Adrenal gland (tissue), 9 donors: ENCODE measurements at regions not wholly inside any gene's neighbourhood (a gene's known extent, or its start where the extent isn't known, plus 50 kb on each side); places are given as distances from the start of the nearest gene placed in this dataset.

Experiments used
- DNase-seq, 7 donors: peaks; one replicate each; pipeline ENCODE4 v3.0.0-alpha.2; 2019 to 2020
- H3K27ac ChIP-seq, 5 donors: fragments of 200-600 bp; sonication (generic) in 4 of 5; 1 replicate in 3 of 5; 2 replicates in 2 of 5; pipeline versions ENCODE4 v1.5.1 to v1.8.0; 2016 to 2020; ENCODE audit warnings: mild to moderate bottlenecking in 1 of 5
- H3K27me3 ChIP-seq: fragments of 200-600 bp; 2 replicates; pipeline ENCODE4 v1.8.0; 2021
- H3K36me3 ChIP-seq, 2 donors: fragments of 200-600 bp; replicated peaks in 1 of 2; 1 replicate in 1 of 2; 2 replicates in 1 of 2; pipeline versions ENCODE4 v1.5.1 to v1.8.0; 2018 to 2022
- H3K4me1 ChIP-seq, 2 donors: fragments of 200-600 bp; replicated peaks in 1 of 2; 1 replicate in 1 of 2; 2 replicates in 1 of 2; pipeline versions ENCODE4 v1.5.1 to v1.8.0; 2018 to 2021
- H3K4me3 ChIP-seq, 4 donors: fragments of 200-600 bp; sonication (generic) in 3 of 4; one replicate each; pipeline ENCODE4 v1.5.1; 2016 to 2018
- H3K9me3 ChIP-seq, 3 donors: fragments of 200-600 bp; sonication (generic) in 1 of 3; replicated peaks in 1 of 3; 1 replicate in 2 of 3; 2 replicates in 1 of 3; pipeline versions ENCODE4 v1.5.1 to v1.8.0; 2016 to 2021
- POLR2A ChIP-seq, 2 donors: fragments of 450-650 bp; IDR thresholded peaks; one replicate each; pipeline ENCODE4 v1.6.1; 2017; ENCODE audit warnings: antibody characterized with exemption in 2 of 2, mild to moderate bottlenecking in 2 of 2, moderate library complexity in 1 of 2
- WGBS, 4 donors: extraction: QIAGEN DNeasy Blood & Tissue Kit in 2 of 4; methylation state at CpG; one replicate each; pipeline versions ENCODE4 v1.1.5 to v1.1.7; 2013 to 2017; 5-methylcytosine and 5-hydroxymethylcytosine counted together
- intact Hi-C, 2 donors: fragments of 100-400 bp; cut with DNase I; formaldehyde crosslinking; loops; one replicate each; pipeline versions ENCODE4 v1.14.1 to v1.15.0; 2022 to 2023
- TF ChIP-seq, protein P1 (sequence below), 6 experiments: fragments of 450-650 bp in 4 of 6; fragments of 200-600 bp in 2 of 6; sonication (generic) in 1 of 6; IDR thresholded peaks; 1 replicate in 5 of 6; 2 replicates in 1 of 6; pipeline versions ENCODE4 v1.5.1 to v1.8.0; 2016 to 2021; ENCODE audit warnings: antibody characterized with exemption in 6 of 6, mild to moderate bottlenecking in 2 of 6, moderate library complexity in 1 of 6
- donor health status: healthy with polysubstance abuse.
- donor health status: Bipolar disorder and iron deficiency.
- donor health status: DM: yes; HTN: yes; CAD: no.
- donor health status: DM: no; HTN: no; CAD: no.
- donor health status: DM: no; HTN: no; CAD: no.

DNA sequence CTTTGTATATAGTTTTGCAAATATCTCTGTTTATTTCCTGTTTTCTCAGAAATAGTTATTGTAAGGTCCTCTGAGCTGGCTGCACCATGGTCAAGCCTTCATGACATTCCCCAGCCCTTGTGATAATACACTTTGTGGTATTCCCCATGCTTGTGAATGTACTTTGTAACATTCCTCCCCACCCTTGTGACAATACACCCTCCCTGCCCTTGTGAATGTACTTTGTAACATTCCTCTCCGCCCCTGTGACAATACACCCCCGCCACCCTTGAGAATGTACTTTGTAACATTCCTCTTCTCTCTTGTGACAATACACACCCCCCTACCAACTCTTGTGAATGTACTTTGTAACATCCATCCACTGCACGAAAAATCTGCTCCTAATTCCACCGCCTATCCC is 530.7 kb downstream of the CENPC start:
- Histone ChIP-seq H3K4me3 (no peak overlapping the region), H3K27ac (no peak overlapping the region), H3K4me1 (no peaks in the 10 kb centered on the region), H3K36me3 (no peaks in the 10 kb centered on the region), H3K27me3 (no peaks in the 10 kb centered on the region), H3K9me3 (no peaks in the 10 kb centered on the region)
- no peak for DNase-seq
- intact Hi-C loops, result no loop called here
- WGBS, 4 donors, result 84 to 89% (median 85%) methylated on average over 4 of the region's 4 CpGs
- TF ChIP-seq, protein P1, sequence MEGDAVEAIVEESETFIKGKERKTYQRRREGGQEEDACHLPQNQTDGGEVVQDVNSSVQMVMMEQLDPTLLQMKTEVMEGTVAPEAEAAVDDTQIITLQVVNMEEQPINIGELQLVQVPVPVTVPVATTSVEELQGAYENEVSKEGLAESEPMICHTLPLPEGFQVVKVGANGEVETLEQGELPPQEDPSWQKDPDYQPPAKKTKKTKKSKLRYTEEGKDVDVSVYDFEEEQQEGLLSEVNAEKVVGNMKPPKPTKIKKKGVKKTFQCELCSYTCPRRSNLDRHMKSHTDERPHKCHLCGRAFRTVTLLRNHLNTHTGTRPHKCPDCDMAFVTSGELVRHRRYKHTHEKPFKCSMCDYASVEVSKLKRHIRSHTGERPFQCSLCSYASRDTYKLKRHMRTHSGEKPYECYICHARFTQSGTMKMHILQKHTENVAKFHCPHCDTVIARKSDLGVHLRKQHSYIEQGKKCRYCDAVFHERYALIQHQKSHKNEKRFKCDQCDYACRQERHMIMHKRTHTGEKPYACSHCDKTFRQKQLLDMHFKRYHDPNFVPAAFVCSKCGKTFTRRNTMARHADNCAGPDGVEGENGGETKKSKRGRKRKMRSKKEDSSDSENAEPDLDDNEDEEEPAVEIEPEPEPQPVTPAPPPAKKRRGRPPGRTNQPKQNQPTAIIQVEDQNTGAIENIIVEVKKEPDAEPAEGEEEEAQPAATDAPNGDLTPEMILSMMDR (IDR thresholded peaks at IDR 0.05), result no peak
- no peak for TF ChIP-seq POLR2A (IDR thresholded peaks at IDR 0.05)

DNA sequence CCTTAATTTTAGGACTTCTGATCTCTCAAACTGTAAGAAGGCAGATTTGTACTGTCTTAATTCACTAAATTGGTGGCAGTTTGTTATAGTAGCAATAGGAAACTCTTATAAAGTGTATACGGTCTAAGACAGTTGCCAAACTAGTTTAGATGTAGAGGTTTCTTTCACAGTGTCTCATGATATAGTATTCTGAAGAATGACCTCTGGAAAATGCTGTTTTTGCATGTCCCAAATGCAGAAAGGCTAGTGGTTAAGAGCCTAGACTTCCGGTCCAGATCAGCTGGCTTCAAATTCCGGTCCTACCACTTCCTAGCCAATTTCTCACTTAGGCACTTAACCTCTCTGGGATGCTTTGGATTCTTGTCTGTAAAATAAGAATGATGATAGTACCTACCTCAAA is 538.5 kb downstream of the CENPC start:
- no peak for DNase-seq
- intact Hi-C loops, result no loop called here
- no peaks in the 10 kb centered on the region for H3K4me1 ChIP-seq
- WGBS, 4 donors, result 74 to 84% (median 79%) methylated on average over 3 of the region's 3 CpGs
- H3K36me3 ChIP-seq, result no peaks in the 10 kb centered on the region
- no peak overlapping the region for H3K4me3 ChIP-seq
- TF ChIP-seq POLR2A (IDR thresholded peaks at IDR 0.05), result no peak
- H3K27ac ChIP-seq, result no peak overlapping the region
- no peaks in the 10 kb centered on the region for H3K27me3 ChIP-seq
- no peaks in the 10 kb centered on the region for H3K9me3 ChIP-seq

DNA sequence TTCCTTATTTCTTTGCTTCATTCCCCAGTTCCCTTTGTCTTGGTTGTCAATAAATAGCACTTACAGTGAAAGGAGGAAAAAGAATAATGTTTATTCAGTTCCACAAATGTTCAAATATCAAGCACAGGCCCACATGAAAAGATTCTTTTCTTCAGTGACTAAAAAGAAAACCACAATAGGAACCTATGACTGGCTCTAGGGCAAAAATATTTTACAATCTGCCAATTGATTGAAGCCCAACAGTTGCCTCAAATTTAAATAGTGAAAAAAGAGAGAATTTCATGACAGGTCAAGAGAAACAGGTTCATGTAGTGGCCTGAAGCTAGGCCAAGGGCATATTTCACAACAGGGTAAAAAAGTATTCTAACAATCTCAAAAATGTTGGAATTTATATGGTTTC is 553.8 kb downstream of the CENPC start:
- Histone ChIP-seq H3K4me1 (no peaks in the 10 kb centered on the region), H3K4me3 (no peak overlapping the region), H3K27me3 (no peaks in the 10 kb centered on the region), H3K9me3 (no peaks in the 10 kb centered on the region), H3K27ac (no peak overlapping the region), H3K36me3 (no peaks in the 10 kb centered on the region)
- no peak for DNase-seq
- intact Hi-C loops, result no loop called here
- TF ChIP-seq POLR2A (IDR thresholded peaks at IDR 0.05), result no peak
- TF ChIP-seq, protein P1 (IDR thresholded peaks at IDR 0.05), result no peak

DNA sequence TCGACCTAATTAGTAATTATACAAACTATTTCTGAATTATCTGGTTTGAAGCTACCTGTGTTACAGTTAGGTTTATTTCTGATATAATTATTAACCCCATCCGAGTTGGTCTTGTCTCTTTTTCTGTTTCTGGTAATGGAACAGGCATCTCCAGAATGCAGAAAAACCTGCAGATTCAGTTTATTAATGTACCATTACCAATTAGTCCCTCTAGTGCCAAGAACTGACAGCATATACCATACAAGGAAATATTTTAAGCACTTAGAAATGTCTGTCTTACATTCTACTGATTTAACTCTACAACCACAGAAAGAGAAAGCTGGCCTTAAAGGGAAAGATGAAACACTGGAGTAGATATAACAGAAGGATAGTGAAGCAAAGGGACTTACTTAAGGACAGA is 570.6 kb downstream of the CENPC start:
- WGBS, 4 donors, result 54 to 68% (median 61%) methylated on average over 2 of the region's 2 CpGs
- intact Hi-C loops, result no loop called here
- H3K4me3 ChIP-seq, result no peak overlapping the region
- H3K4me1 ChIP-seq, result no peaks in the 10 kb centered on the region
- no peak for DNase-seq
- no peak for TF ChIP-seq POLR2A (IDR thresholded peaks at IDR 0.05)
- TF ChIP-seq, protein P1 (IDR thresholded peaks at IDR 0.05), result no peak
- peaks cover 0 to 7% (median 0%) of the 10 kb centered on the region in 3 donors for H3K9me3 ChIP-seq
- no peaks in the 10 kb centered on the region for H3K36me3 ChIP-seq
- no peak overlapping the region for H3K27ac ChIP-seq
- H3K27me3 ChIP-seq, result no peaks in the 10 kb centered on the region

DNA sequence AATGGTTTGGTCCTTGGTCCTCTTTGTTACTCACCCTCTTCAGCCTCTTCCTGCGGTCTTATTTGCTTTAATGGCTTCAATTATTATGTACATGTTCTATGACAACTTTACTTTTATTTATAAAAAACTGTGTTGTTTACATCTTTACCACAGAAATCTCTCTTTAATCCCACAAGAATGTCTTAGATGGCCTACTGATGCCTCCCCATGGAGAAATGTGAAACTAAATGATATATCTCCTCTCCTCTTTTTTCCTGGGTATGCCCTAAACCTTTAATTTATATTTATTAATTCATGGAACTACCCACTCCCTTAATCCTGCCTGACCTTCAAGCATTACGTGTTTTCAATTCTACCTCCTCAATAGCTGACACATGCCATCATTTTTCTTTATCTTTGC is 573.2 kb downstream of the CENPC start:
- no peaks in the 10 kb centered on the region for H3K27me3 ChIP-seq
- intact Hi-C loops, result no loop called here
- WGBS, 4 donors, result 62 to 74% (median 69%) methylated on average over 2 of the region's 2 CpGs
- H3K4me3 ChIP-seq, result no peak overlapping the region
- TF ChIP-seq, protein P1 (IDR thresholded peaks at IDR 0.05), result no peak
- TF ChIP-seq POLR2A (IDR thresholded peaks at IDR 0.05), result no peak
- H3K4me1 ChIP-seq, result no peaks in the 10 kb centered on the region
- DNase-seq, result no peak
- no peak overlapping the region for H3K27ac ChIP-seq
- H3K36me3 ChIP-seq, result no peaks in the 10 kb centered on the region
- no peaks in the 10 kb centered on the region for H3K9me3 ChIP-seq
